SK-N-SH (cell line): ENCODE measurements at regions not wholly inside any gene's neighbourhood (a gene's known extent, or its start where the extent isn't known, plus 50 kb on each side); places are given as distances from the start of the nearest gene placed in this dataset.

Source experiments
- CTCF ChIA-PET: fragments of 300-600, 350-600 bp; formaldehyde crosslinking; extraction: SDS; loops from one replicate; lab custom pipeline; 2021; lab: Yijun Ruan, JAX
- POLR2A ChIA-PET: fragments of 350-600 bp; sonication (Branson Sonifier 250); formaldehyde crosslinking; extraction: SDS; loops from one replicate; lab custom pipeline; 2020; ENCODE audit warnings: antibody characterized with exemption, inconsistent platforms; lab: Yijun Ruan, JAX
- DNase-seq: peaks from one replicate; pipeline ENCODE4 v3.0.0; 2012
- H2AFZ ChIP-seq: fragments of 200-600 bp; sonication (generic); 2 replicates; pipeline ENCODE4 v1.8.1; 2016; ENCODE audit warnings: antibody characterized with exemption, mild to moderate bottlenecking, low read depth
- H3F3A ChIP-seq: fragments of 200-600 bp; sonication (generic); replicated peaks from 2 replicates; pipeline ENCODE3; 2016; ENCODE audit warnings: antibody characterized with exemption, mild to moderate bottlenecking; ENCODE audit not compliant: insufficient read depth
- H3K27ac ChIP-seq, 2 experiments: fragments of 200-500 bp in 1 of 2; fragments of 200-600 bp in 1 of 2; sonication (Bioruptor generic) in 1 of 2; sonication (generic), shearing (Covaris generic) in 1 of 2; 2 replicates each; pipeline versions ENCODE4 v1.5.1 to v1.6.1; 2014 to 2016; ENCODE audit warnings: low read depth in 2 of 2, inconsistent platforms in 1 of 2, low read length in 1 of 2, mild to moderate bottlenecking in 1 of 2, mixed read lengths in 1 of 2
- H3K27me3 ChIP-seq: fragments of 200-600 bp; sonication (generic), shearing (Covaris generic); 2 replicates; pipeline ENCODE4 v1.6.1; 2016; ENCODE audit warnings: mixed run types; ENCODE audit not compliant: insufficient read depth
- H3K36me3 ChIP-seq, 2 experiments: fragments of 200-500 bp in 1 of 2; fragments of 200-600 bp in 1 of 2; sonication (Bioruptor generic) in 1 of 2; sonication (generic) in 1 of 2; replicated peaks in 1 of 2; 2 replicates each; pipeline versions ENCODE3 to v1.5.1; 2014 to 2016; ENCODE audit warnings: low read length in 1 of 2, mild to moderate bottlenecking in 1 of 2; ENCODE audit not compliant: insufficient read depth in 2 of 2, control insufficient read depth in 1 of 2
- H3K4me1 ChIP-seq, 2 experiments: fragments of 200-500 bp in 1 of 2; fragments of 200-600 bp in 1 of 2; sonication (Bioruptor generic) in 1 of 2; sonication (generic), shearing (Covaris generic) in 1 of 2; 2 replicates each; pipeline versions ENCODE4 v1.5.1 to v1.6.1; 2014 to 2016; ENCODE audit warnings: low read depth in 1 of 2, low read length in 1 of 2, mixed run types in 1 of 2; ENCODE audit not compliant: insufficient read depth in 2 of 2, control insufficient read depth in 1 of 2
- H3K4me2 ChIP-seq: fragments of 200-600 bp; sonication (generic), shearing (Covaris generic); 2 replicates; pipeline ENCODE4 v1.6.1; 2017; ENCODE audit warnings: mixed run types
- H3K4me3 ChIP-seq, 2 experiments: fragments of 200-500 bp in 1 of 2; fragments of 200-600 bp in 1 of 2; sonication (Bioruptor generic) in 1 of 2; sonication (generic), shearing (Covaris generic) in 1 of 2; 2 replicates each; pipeline versions ENCODE4 v1.5.1 to v1.8.1; 2014 to 2016; ENCODE audit warnings: low read depth in 2 of 2, inconsistent platforms in 1 of 2, low read length in 1 of 2, mild to moderate bottlenecking in 1 of 2, mixed read lengths in 1 of 2, moderate library complexity in 1 of 2
- H3K79me2 ChIP-seq: fragments of 200-600 bp; sonication (generic); 2 replicates; pipeline ENCODE4 v1.8.1; 2017; ENCODE audit warnings: mild to moderate bottlenecking; ENCODE audit not compliant: insufficient read depth
- H3K9ac ChIP-seq: fragments of 200-600 bp; sonication (generic); 2 replicates; pipeline ENCODE4 v1.6.1; 2017; ENCODE audit warnings: mixed run types
- H3K9me2 ChIP-seq: fragments of 200-600 bp; sonication (generic); 2 replicates; pipeline ENCODE4 v1.6.1; 2017; ENCODE audit warnings: mixed run types
- H3K9me3 ChIP-seq: fragments of 200-600 bp; sonication (generic); 2 replicates; pipeline ENCODE4 v1.6.1; 2017; ENCODE audit warnings: mixed run types, mild to moderate bottlenecking, moderate library complexity
- H4K20me1 ChIP-seq: fragments of 200-600 bp; sonication (generic); 2 replicates; pipeline ENCODE4 v1.6.1; 2017; ENCODE audit warnings: mild to moderate bottlenecking, mixed run types; ENCODE audit not compliant: insufficient read depth
- CHD2 ChIP-seq: fragments of 150-350 bp; IDR thresholded peaks from 2 replicates; pipeline ENCODE4 v1.6.1; 2018; ENCODE audit warnings: low read length; ENCODE audit not compliant: partially characterized antibody
- ELF1 ChIP-seq: IDR thresholded peaks from 2 replicates; pipeline ENCODE4 v1.4.0; 2012
- EP300 ChIP-seq, 2 experiments: IDR thresholded peaks; 2 replicates each; pipeline versions ENCODE4 v1.4.0 to v1.6.1; 2012; ENCODE audit warnings: borderline replicate concordance in 1 of 2, low read depth in 1 of 2, low read length in 1 of 2
- EZH2phosphoT487 ChIP-seq: fragments of 200-600 bp; sonication (generic); IDR thresholded peaks from 2 replicates; pipeline ENCODE4 v1.6.1; 2017; ENCODE audit warnings: low read depth, mixed run types, mild to moderate bottlenecking, antibody characterized with exemption, moderate library complexity, borderline replicate concordance
- FOXJ3 ChIP-seq: sonication (generic); formaldehyde crosslinking; IDR thresholded peaks from 2 replicates; pipeline ENCODE4 v1.5.1; 2020; ENCODE audit warnings: mild to moderate bottlenecking, missing genetic modification reagents
- JUND ChIP-seq: IDR thresholded peaks from 2 replicates; pipeline ENCODE4 v1.4.0; 2012
- MAX ChIP-seq: IDR thresholded peaks from 2 replicates; pipeline ENCODE4 v1.4.0; 2012; ENCODE audit warnings: low read depth
- MEF2A ChIP-seq: IDR thresholded peaks from 2 replicates; pipeline ENCODE4 v1.4.0; 2012; ENCODE audit warnings: low read depth, borderline replicate concordance
- NRF1 ChIP-seq: IDR thresholded peaks from 2 replicates; pipeline ENCODE4 v1.6.1; 2012; ENCODE audit warnings: low read depth, mild to moderate bottlenecking, low read length
- PBX3 ChIP-seq: IDR thresholded peaks from 2 replicates; pipeline ENCODE4; 2012
- RAD21 ChIP-seq: IDR thresholded peaks from 2 replicates; pipeline ENCODE4 v1.6.1; 2012; ENCODE audit warnings: mild to moderate bottlenecking, low read length
- REST ChIP-seq: IDR thresholded peaks from 2 replicates; pipeline ENCODE4 v1.6.1; 2012; ENCODE audit warnings: mild to moderate bottlenecking, low read depth, low read length, moderate library complexity
- RFX5 ChIP-seq: IDR thresholded peaks from 2 replicates; pipeline ENCODE4 v1.6.1; 2012; ENCODE audit warnings: mild to moderate bottlenecking, improper control_type of control experiment, low read length
- RXRA ChIP-seq: IDR thresholded peaks from 2 replicates; pipeline ENCODE4 v1.4.0; 2012; ENCODE audit warnings: low read depth, mild to moderate bottlenecking, borderline replicate concordance
- SIN3A ChIP-seq: IDR thresholded peaks from 2 replicates; pipeline ENCODE4 v1.6.1; 2012; ENCODE audit warnings: low read depth, mild to moderate bottlenecking, low read length, moderate library complexity, borderline replicate concordance
- SMC3 ChIP-seq: IDR thresholded peaks from 2 replicates; pipeline ENCODE4 v1.6.1; 2012; ENCODE audit warnings: low read depth, low read length, improper control_type of control experiment
- TCF12 ChIP-seq: IDR thresholded peaks from 2 replicates; pipeline ENCODE4 v1.4.0; 2012
- TEAD4 ChIP-seq: IDR thresholded peaks from 2 replicates; pipeline ENCODE4 v1.4.0; 2012; ENCODE audit warnings: mild to moderate bottlenecking, borderline replicate concordance; ENCODE audit not compliant: insufficient read depth
- USF2 ChIP-seq: fragments of 150-350 bp; IDR thresholded peaks from 2 replicates; pipeline ENCODE4 v1.6.1; 2017; ENCODE audit warnings: antibody characterized with exemption, low read length, low read depth, borderline replicate concordance
- YY1 ChIP-seq: IDR thresholded peaks from 2 replicates; pipeline ENCODE4 v1.4.0; 2012; ENCODE audit warnings: low read depth, mild to moderate bottlenecking
- ZBTB33 ChIP-seq: IDR thresholded peaks from 2 replicates; pipeline ENCODE4 v1.4.0; 2012; ENCODE audit warnings: low read depth, borderline replicate concordance
- WGBS: methylation state at CpG from one replicate; pipeline ENCODE4 v1.1.6; 2017; ENCODE audit warnings: low lambda C conversion rate; 5-methylcytosine and 5-hydroxymethylcytosine counted together

GRCh38 chr1:239722035-239722434, 335.7 kb downstream of the CHRM3 start:
- Histone ChIP-seq H3K4me3 (no peak overlapping the region), H3K27me3 (no peaks in the 10 kb centered on the region), H3K9ac (no peak overlapping the region), H3K4me1 (peaks cover 0 to 21% of the 10 kb centered on the region in 2 experiments; a peak in 2 of 4 replicates), H3K9me3 (no peaks in the 10 kb centered on the region), H3K4me2 (no peak overlapping the region), H3K27ac (no peak overlapping the region; a peak in 1 of 4 replicates), H3K36me3 (no peaks in the 10 kb centered on the region), H3K79me2 (no peaks in the 10 kb centered on the region), H2AFZ (no peak overlapping the region), H3K9me2 (no peaks in the 10 kb centered on the region), H3F3A (no peaks in the 10 kb centered on the region), H4K20me1 (no peaks in the 10 kb centered on the region)
- WGBS, result 77% methylated on average over 1 of the region's 1 CpG
- no peak for DNase-seq
- ChIA-PET CTCF (interaction anchor here (0.8 kb wide), 1 partner anchor 282 kb away, joined by 3 read pairs; no protein-coding TSS in a partner anchor), POLR2A (no interaction called here)
- no peak for TF ChIP-seq YY1
- TF ChIP-seq USF2, result no peak
- TF ChIP-seq RXRA, result no peak
- no peak for TF ChIP-seq NRF1
- TF ChIP-seq ELF1, result no peak
- TF ChIP-seq MAX, result no peak
- no peak for TF ChIP-seq CHD2
- no peak for TF ChIP-seq EP300 (IDR thresholded peaks at IDR 0.05; ENCODE audit: borderline replicate concordance in 1 of 2, low read depth in 1 of 2, low read length in 1 of 2)
- no peak for TF ChIP-seq RAD21
- TF ChIP-seq FOXJ3 (CRISPR knock-in tag), result no peak
- no peak for TF ChIP-seq MEF2A
- TF ChIP-seq TEAD4, result no peak
- TF ChIP-seq JUND, result no peak
- no peak for TF ChIP-seq SMC3
- TF ChIP-seq RFX5, result no peak
- TF ChIP-seq PBX3, result no peak

- WGBS, result 69% methylated on average over 2 of the region's 2 CpGs
- no peak overlapping the region for H3K4me2 ChIP-seq
- CTCF ChIA-PET, result interaction anchor here (1.0 to 2.3 kb wide), 2 partner anchors 17 to 174 kb away, joined by 3 to 8 read pairs; no protein-coding TSS in a partner anchor
- peak overlapping the region in 1 of 2 experiments; percentile 53; a peak in 2 of 4 replicates for H3K27ac ChIP-seq
- no peak for DNase-seq
- no peaks in the 10 kb centered on the region for H3F3A ChIP-seq
- H4K20me1 ChIP-seq, result no peaks in the 10 kb centered on the region
- H3K27me3 ChIP-seq, result no peaks in the 10 kb centered on the region
- H3K9me3 ChIP-seq, result no peaks in the 10 kb centered on the region
- no peaks in the 10 kb centered on the region for H3K9me2 ChIP-seq
- H3K9ac ChIP-seq, result no peak overlapping the region
- peaks cover 0 to 3% of the 10 kb centered on the region in 2 experiments for H3K36me3 ChIP-seq
- TF ChIP-seq REST (no peak), ZBTB33 (no peak), RAD21 (no peak), EZH2phosphoT487 (no peak), SIN3A (no peak), JUND (no peak), TCF12 (no peak)
- TF ChIP-seq, all 33 proteins: peak for 0
- H3K4me1 ChIP-seq, result peaks cover 0 to 19% of the 10 kb centered on the region in 2 experiments; a peak in 2 of 4 replicates
- H2AFZ ChIP-seq, result no peak overlapping the region
- no peak overlapping the region for H3K4me3 ChIP-seq
- POLR2A ChIA-PET, result no interaction called here
- no peaks in the 10 kb centered on the region for H3K79me2 ChIP-seq
Observed at GRCh38 chr1:239723776-239724367, 337.5 kb downstream of the CHRM3 start.
